Spleen (tissue), 7 donors: ENCODE measurements at regions not wholly inside any gene's neighbourhood (a gene's known extent, or its start where the extent isn't known, plus 50 kb on each side); places are given as distances from the start of the nearest gene placed in this dataset.

Experiments used
- CTCF ChIP-seq, 11 experiments: fragments of 200-600 bp in 7 of 11; fragments of 450-650 bp in 4 of 11; sonication (generic) in 4 of 11; IDR thresholded peaks in 8 of 11; conservative IDR thresholded peaks in 3 of 11; 1 replicate in 7 of 11; 2 replicates in 4 of 11; pipeline versions ENCODE4 v1.4.0 to v1.8.0; 2016 to 2021; ENCODE audit warnings: antibody characterized with exemption in 11 of 11, inconsistent platforms in 4 of 11, mild to moderate bottlenecking in 1 of 11
- POLR2A ChIP-seq, 3 donors: fragments of 450-650 bp; IDR thresholded peaks; one replicate each; pipeline ENCODE4 v1.5.1; 2017; ENCODE audit warnings: antibody characterized with exemption in 3 of 3, mild to moderate bottlenecking in 1 of 3
- POLR2AphosphoS5 ChIP-seq, 3 donors: sonication (generic); formaldehyde crosslinking; IDR thresholded peaks; one replicate each; pipeline ENCODE4 v1.5.1; 2017; ENCODE audit warnings: antibody characterized with exemption in 3 of 3
- donor health status: DM: no; HTN: no; CAD: no; lungs with moderate emphysema.
- donor health status: DM: no; HTN: no; CAD: no.
- donor health status: DM: no; HTN: no; CAD: no.

GRCh38 chr1:208397286-208397685, 153.1 kb upstream of the PLXNA2 start:
- TF ChIP-seq CTCF (IDR thresholded peaks at IDR 0.05 in 8 of 11, conservative IDR thresholded peaks at IDR 0.05 in 3 of 11) (no peak), POLR2A (IDR thresholded peaks at IDR 0.05) (no peak), POLR2AphosphoS5 (IDR thresholded peaks at IDR 0.05) (no peak)
